ENCODE measurements at regions not wholly inside any gene's neighbourhood (a gene's known extent, or its start where the extent isn't known, plus 50 kb on each side); places are given as distances from the start of the nearest gene placed in this dataset.
"Not testable (repeated sequence)": the region's sequence is repeated elsewhere in the genome, so short reads cannot be mapped to it uniquely, and the experiment has no call there.

- H3K9me3 Mint-ChIP-seq; H3K4me1 Mint-ChIP-seq (ENCODE audit: low read depth); DNase-seq; H3K4me3 Mint-ChIP-seq; POLR2A ChIA-PET; H3K27ac Mint-ChIP-seq; intact Hi-C loops (cut with micrococcal nuclease); H3K27me3 Mint-ChIP-seq: not testable (repeated sequence)
- H3K36me3 Mint-ChIP-seq: peaks cover 27% of the 10 kb centered on the region
- CTCF ChIA-PET: interaction anchor here (0.9 to 5.2 kb wide), 5 partner anchors 10 to 312 kb away, joined by 3 to 71 read pairs (median 6); no protein-coding TSS in a partner anchor
These were observed 103.8 kb upstream of the GRK3 start for GRCh38 chr22:25460682-25461081.

GRCh38 chr22:25461301-25461700, 103.2 kb upstream of the GRK3 start:
- CTCF ChIA-PET: interaction anchor here (0.9 to 5.2 kb wide), 7 partner anchors 11 to 319 kb away, joined by 3 to 71 read pairs (median 6); no protein-coding TSS in a partner anchor
- H3K4me1 Mint-ChIP-seq (ENCODE audit: low read depth): peaks cover 5% of the 10 kb centered on the region

GRCh38 chr22:25462474-25463346, 101.8 kb upstream of the GRK3 start:
- CTCF ChIA-PET: interaction anchor here (0.6 to 5.2 kb wide), 16 partner anchors 9 to 310 kb away, joined by 3 to 71 read pairs (median 3); partner anchors contain the start of gene GRK3
- H3K27ac Mint-ChIP-seq: peak overlapping the region; percentile 6
- H3K4me1 Mint-ChIP-seq (ENCODE audit: low read depth); H3K9me3 Mint-ChIP-seq; POLR2A ChIA-PET; H3K27me3 Mint-ChIP-seq; H3K4me3 Mint-ChIP-seq: not testable (repeated sequence)
- peaks cover 30% of the 10 kb centered on the region for H3K36me3 Mint-ChIP-seq
- intact Hi-C loops (cut with micrococcal nuclease): loop anchor here (1.0 kb wide), 2 partner anchors 240 to 311 kb away; no protein-coding TSS in a partner anchor
- DNase-seq: peak; percentile 86

More at GRCh38 chr22:25461301-25461700, 103.2 kb upstream of the GRK3 start:
- Mint-ChIP-seq H3K4me3 (no peak overlapping the region), H3K27me3 (no peaks in the 10 kb centered on the region), H3K27ac (no peak overlapping the region), H3K9me3 (no peaks in the 10 kb centered on the region), H3K36me3 (peaks cover 33% of the 10 kb centered on the region)
- POLR2A ChIA-PET: interaction anchor here (0.6 kb wide), 1 partner anchor 76 kb away, joined by 6 read pairs; no protein-coding TSS in a partner anchor
- no peak for DNase-seq
- intact Hi-C loops (cut with micrococcal nuclease): no loop called here

- H3K4me1 Mint-ChIP-seq (ENCODE audit: low read depth); intact Hi-C loops (cut with micrococcal nuclease); H3K27ac Mint-ChIP-seq; H3K27me3 Mint-ChIP-seq; DNase-seq; H3K4me3 Mint-ChIP-seq; H3K9me3 Mint-ChIP-seq; POLR2A ChIA-PET: not testable (repeated sequence)
- peaks cover 30% of the 10 kb centered on the region for H3K36me3 Mint-ChIP-seq
- CTCF ChIA-PET: interaction anchor here (0.7 to 5.2 kb wide), 5 partner anchors 11 to 309 kb away, joined by 3 to 71 read pairs (median 10); no protein-coding TSS in a partner anchor
These were observed 101.2 kb upstream of the GRK3 start for GRCh38 chr22:25463347-25463628.

GRCh38 chr22:25464326-25464725, 100.1 kb upstream of the GRK3 start:
- H3K27me3 Mint-ChIP-seq; H3K27ac Mint-ChIP-seq; DNase-seq; H3K4me3 Mint-ChIP-seq; H3K9me3 Mint-ChIP-seq; POLR2A ChIA-PET; H3K4me1 Mint-ChIP-seq (ENCODE audit: low read depth); intact Hi-C loops (cut with micrococcal nuclease): not testable (repeated sequence)
- peaks cover 30% of the 10 kb centered on the region for H3K36me3 Mint-ChIP-seq
- CTCF ChIA-PET: interaction anchor here (1.4 kb wide), 1 partner anchor 309 kb away, joined by 3 read pairs; no protein-coding TSS in a partner anchor

GRCh38 chr22:25465949-25466348, 98.5 kb upstream of the GRK3 start:
- Mint-ChIP-seq H3K36me3 (peaks cover 16% of the 10 kb centered on the region), H3K9me3 (no peaks in the 10 kb centered on the region), H3K4me1 (ENCODE audit: low read depth) (no peaks in the 10 kb centered on the region), H3K4me3 (no peak overlapping the region), H3K27ac (no peak overlapping the region), H3K27me3 (no peaks in the 10 kb centered on the region)
- DNase-seq: no peak
- intact Hi-C loops (cut with micrococcal nuclease): no loop called here
- ChIA-PET CTCF (no interaction called here), POLR2A (no interaction called here)

- Mint-ChIP-seq H3K9me3 (peaks cover 4% of the 10 kb centered on the region), H3K27me3 (no peaks in the 10 kb centered on the region), H3K27ac (no peak overlapping the region), H3K4me3 (no peak overlapping the region), H3K4me1 (ENCODE audit: low read depth) (peaks cover 4% of the 10 kb centered on the region), H3K36me3 (peaks cover 12% of the 10 kb centered on the region)
- CTCF ChIA-PET: interaction anchor here (0.6 kb wide), 1 partner anchor 19 kb away, joined by 3 read pairs; no protein-coding TSS in a partner anchor
- no peak for DNase-seq
- POLR2A ChIA-PET: no interaction called here
- intact Hi-C loops (cut with micrococcal nuclease): no loop called here
These were observed 92.1 kb upstream of the GRK3 start for GRCh38 chr22:25472382-25472781.

- Mint-ChIP-seq H3K27me3 (no peaks in the 10 kb centered on the region), H3K9me3 (peaks cover 6% of the 10 kb centered on the region), H3K27ac (no peak overlapping the region), H3K36me3 (peaks cover 16% of the 10 kb centered on the region), H3K4me1 (ENCODE audit: low read depth) (peaks cover 4% of the 10 kb centered on the region), H3K4me3 (no peak overlapping the region)
- ChIA-PET CTCF (interaction anchor here (0.6 kb wide), 1 partner anchor 227 kb away, joined by 3 read pairs; no protein-coding TSS in a partner anchor), POLR2A (no interaction called here)
- DNase-seq: no peak
- intact Hi-C loops (cut with micrococcal nuclease): no loop called here
These were observed 89.0 kb upstream of the GRK3 start for GRCh38 chr22:25475257-25476022.

- H3K36me3 Mint-ChIP-seq: peaks cover 30% of the 10 kb centered on the region
- no peak overlapping the region for H3K27ac Mint-ChIP-seq
- ChIA-PET POLR2A (no interaction called here), CTCF (no interaction called here)
- no peak for DNase-seq
- H3K4me1 Mint-ChIP-seq (ENCODE audit: low read depth): peaks cover 4% of the 10 kb centered on the region
- no peak overlapping the region for H3K4me3 Mint-ChIP-seq
- peaks cover 6% of the 10 kb centered on the region for H3K9me3 Mint-ChIP-seq
- intact Hi-C loops (cut with micrococcal nuclease): no loop called here
- H3K27me3 Mint-ChIP-seq: no peaks in the 10 kb centered on the region
These were observed 87.1 kb upstream of the GRK3 start for GRCh38 chr22:25477358-25477757.

GRCh38 chr22:25478111-25478510, 86.4 kb upstream of the GRK3 start:
- H3K27ac Mint-ChIP-seq: no peak overlapping the region
- peaks cover 4% of the 10 kb centered on the region for H3K4me1 Mint-ChIP-seq (ENCODE audit: low read depth)
- H3K4me3 Mint-ChIP-seq: no peak overlapping the region
- H3K36me3 Mint-ChIP-seq: peaks cover 36% of the 10 kb centered on the region
- peaks cover 6% of the 10 kb centered on the region for H3K9me3 Mint-ChIP-seq
- H3K27me3 Mint-ChIP-seq: no peaks in the 10 kb centered on the region
- CTCF ChIA-PET: no interaction called here
- intact Hi-C loops (cut with micrococcal nuclease): no loop called here
- POLR2A ChIA-PET: no interaction called here
- no peak for DNase-seq

GRCh38 chr22:25478528-25478927, 85.9 kb upstream of the GRK3 start:
- CTCF ChIA-PET: interaction anchor here (0.8 kb wide), 1 partner anchor 16 kb away, joined by 3 read pairs; no protein-coding TSS in a partner anchor
- H3K4me1 Mint-ChIP-seq (ENCODE audit: low read depth): peaks cover 4% of the 10 kb centered on the region
- POLR2A ChIA-PET: no interaction called here
- intact Hi-C loops (cut with micrococcal nuclease): no loop called here
- H3K27me3 Mint-ChIP-seq: no peaks in the 10 kb centered on the region
- peaks cover 39% of the 10 kb centered on the region for H3K36me3 Mint-ChIP-seq
- H3K27ac Mint-ChIP-seq: no peak overlapping the region
- no peak for DNase-seq
- no peak overlapping the region for H3K4me3 Mint-ChIP-seq
- peaks cover 6% of the 10 kb centered on the region for H3K9me3 Mint-ChIP-seq

GRCh38 chr22:25480868-25481267, 83.6 kb upstream of the GRK3 start:
- peaks cover 17% of the 10 kb centered on the region for H3K4me1 Mint-ChIP-seq (ENCODE audit: low read depth)
- H3K27me3 Mint-ChIP-seq, H3K9me3 Mint-ChIP-seq, CTCF ChIA-PET, POLR2A ChIA-PET, H3K4me3 Mint-ChIP-seq, DNase-seq, H3K27ac Mint-ChIP-seq: not testable (repeated sequence)
- H3K36me3 Mint-ChIP-seq: peaks cover 51% of the 10 kb centered on the region
- intact Hi-C loops (cut with micrococcal nuclease): loop anchor here (10.0 kb wide), 1 partner anchor 84 kb away; the partner anchor contains the start of gene GRK3
